ENCODE measurements at regions not wholly inside any gene's neighbourhood (a gene's known extent, or its start where the extent isn't known, plus 50 kb on each side); places are given as distances from the start of the nearest gene placed in this dataset.

- Mint-ChIP-seq H3K27ac (no peak overlapping the region), H3K9me3 (peaks cover 0 to 6% of the 10 kb centered on the region in 2 donors), H3K27me3 (no peaks in the 10 kb centered on the region), H3K4me1 (no peaks in the 10 kb centered on the region), H3K4me3 (no peak overlapping the region)
- DNase-seq (no peak), ATAC-seq (no peak)
Measured at GRCh38 chr6:51505434-51505833, 582.0 kb downstream of the PKHD1 start.

GRCh38 chr6:51509597-51509996 lies 577.8 kb downstream of the PKHD1 start:
- Mint-ChIP-seq H3K9me3 (peaks cover 0 to 6% of the 10 kb centered on the region in 2 donors), H3K27ac (no peak overlapping the region), H3K4me3 (no peak overlapping the region), H3K27me3 (no peaks in the 10 kb centered on the region), H3K4me1 (no peaks in the 10 kb centered on the region)
- ATAC-seq (no peak), DNase-seq (no peak)

GRCh38 chr6:51511081-51511480 lies 576.3 kb downstream of the PKHD1 start:
- ATAC-seq (no peak), DNase-seq (no peak)
- no peak overlapping the region for H3K27ac Mint-ChIP-seq
- H3K27me3 Mint-ChIP-seq: no peaks in the 10 kb centered on the region
- no peak overlapping the region for H3K4me3 Mint-ChIP-seq
- H3K9me3 Mint-ChIP-seq: peaks cover 4 to 6% of the 10 kb centered on the region in 2 donors
- H3K4me1 Mint-ChIP-seq: no peaks in the 10 kb centered on the region

- DNase-seq (no peak), ATAC-seq (no peak)
- Mint-ChIP-seq H3K27ac (no peak overlapping the region), H3K4me1 (no peaks in the 10 kb centered on the region), H3K27me3 (no peaks in the 10 kb centered on the region), H3K4me3 (no peak overlapping the region), H3K9me3 (peaks cover 0 to 13% of the 10 kb centered on the region in 2 donors)
Measured at GRCh38 chr6:51513891-51514747, 573.3 kb downstream of the PKHD1 start.

- Mint-ChIP-seq H3K27ac (no peak overlapping the region), H3K4me3 (no peak overlapping the region), H3K27me3 (no peaks in the 10 kb centered on the region), H3K9me3 (peaks cover 0 to 13% of the 10 kb centered on the region in 2 donors), H3K4me1 (no peaks in the 10 kb centered on the region)
- no peak for DNase-seq
- no peak for ATAC-seq
Measured at GRCh38 chr6:51514748-51515402, 572.5 kb downstream of the PKHD1 start.

- H3K27me3 Mint-ChIP-seq: no peaks in the 10 kb centered on the region
- H3K9me3 Mint-ChIP-seq: peaks cover 6 to 12% of the 10 kb centered on the region in 2 donors
- no peak for DNase-seq
- no peak overlapping the region for H3K4me3 Mint-ChIP-seq
- H3K4me1 Mint-ChIP-seq: no peaks in the 10 kb centered on the region
- no peak overlapping the region for H3K27ac Mint-ChIP-seq
- no peak for ATAC-seq
Measured at GRCh38 chr6:51526049-51526448, 561.4 kb downstream of the PKHD1 start.

GRCh38 chr6:51526922-51527321 lies 560.5 kb downstream of the PKHD1 start:
- no peaks in the 10 kb centered on the region for H3K4me1 Mint-ChIP-seq
- no peak overlapping the region for H3K4me3 Mint-ChIP-seq
- peaks cover 6 to 12% of the 10 kb centered on the region in 2 donors for H3K9me3 Mint-ChIP-seq
- ATAC-seq: no peak
- DNase-seq: no peak
- no peaks in the 10 kb centered on the region for H3K27me3 Mint-ChIP-seq
- H3K27ac Mint-ChIP-seq: no peak overlapping the region

- Mint-ChIP-seq H3K4me3 (no peak overlapping the region), H3K27ac (no peak overlapping the region), H3K27me3 (no peaks in the 10 kb centered on the region), H3K4me1 (no peaks in the 10 kb centered on the region), H3K9me3 (peaks cover 6 to 12% of the 10 kb centered on the region in 2 donors)
- DNase-seq: no peak
- no peak for ATAC-seq
Measured at GRCh38 chr6:51528556-51528955, 558.9 kb downstream of the PKHD1 start.

- Mint-ChIP-seq H3K27me3 (no peaks in the 10 kb centered on the region), H3K27ac (no peak overlapping the region), H3K4me1 (no peaks in the 10 kb centered on the region), H3K4me3 (no peak overlapping the region), H3K9me3 (peaks cover 6 to 12% of the 10 kb centered on the region in 2 donors)
- ATAC-seq: no peak
- no peak for DNase-seq
Measured at GRCh38 chr6:51529240-51529639, 558.2 kb downstream of the PKHD1 start.

GRCh38 chr6:51531623-51532022 lies 555.8 kb downstream of the PKHD1 start:
- H3K9me3 Mint-ChIP-seq: peaks cover 6 to 7% of the 10 kb centered on the region in 2 donors
- no peaks in the 10 kb centered on the region for H3K27me3 Mint-ChIP-seq
- no peaks in the 10 kb centered on the region for H3K4me1 Mint-ChIP-seq
- DNase-seq (no peak), ATAC-seq (no peak)
- H3K27ac Mint-ChIP-seq: no peak overlapping the region
- no peak overlapping the region for H3K4me3 Mint-ChIP-seq

- no peak overlapping the region for H3K4me3 Mint-ChIP-seq
- no peaks in the 10 kb centered on the region for H3K27me3 Mint-ChIP-seq
- ATAC-seq (no peak), DNase-seq (no peak)
- no peaks in the 10 kb centered on the region for H3K4me1 Mint-ChIP-seq
- no peaks in the 10 kb centered on the region for H3K9me3 Mint-ChIP-seq
- H3K27ac Mint-ChIP-seq: no peak overlapping the region
Measured at GRCh38 chr6:51533962-51534361, 553.5 kb downstream of the PKHD1 start.

- H3K27ac Mint-ChIP-seq: peak overlapping the region in 1 of 2 donors; percentile 63
- no peaks in the 10 kb centered on the region for H3K4me1 Mint-ChIP-seq
- no peaks in the 10 kb centered on the region for H3K9me3 Mint-ChIP-seq
- no peak overlapping the region for H3K4me3 Mint-ChIP-seq
- H3K27me3 Mint-ChIP-seq: no peaks in the 10 kb centered on the region
- no peak for DNase-seq
- ATAC-seq: no peak
Measured at GRCh38 chr6:51535327-51535726, 552.1 kb downstream of the PKHD1 start.

GRCh38 chr6:51536728-51537127 lies 550.7 kb downstream of the PKHD1 start:
- Mint-ChIP-seq H3K27me3 (no peaks in the 10 kb centered on the region), H3K4me1 (no peaks in the 10 kb centered on the region), H3K9me3 (no peaks in the 10 kb centered on the region), H3K27ac (no peak overlapping the region), H3K4me3 (no peak overlapping the region)
- DNase-seq: no peak
- ATAC-seq: no peak

- Mint-ChIP-seq H3K27me3 (no peaks in the 10 kb centered on the region), H3K4me1 (no peaks in the 10 kb centered on the region)
- no peak for DNase-seq
Measured at GRCh38 chr6:51541847-51542246, 545.6 kb downstream of the PKHD1 start.

GRCh38 chr6:51542475-51542874 lies 544.9 kb downstream of the PKHD1 start:
- Mint-ChIP-seq H3K27me3 (no peaks in the 10 kb centered on the region), H3K4me1 (no peaks in the 10 kb centered on the region), H3K27ac (no peak overlapping the region), H3K9me3 (no peaks in the 10 kb centered on the region), H3K4me3 (no peak overlapping the region)
- ATAC-seq (no peak), DNase-seq (no peak)

More at GRCh38 chr6:51541847-51542246, 545.6 kb downstream of the PKHD1 start:
- ATAC-seq: no peak
- H3K4me3 Mint-ChIP-seq: no peak overlapping the region
- H3K27ac Mint-ChIP-seq: no peak overlapping the region
- no peaks in the 10 kb centered on the region for H3K9me3 Mint-ChIP-seq

- no peaks in the 10 kb centered on the region for H3K4me1 Mint-ChIP-seq
Measured at GRCh38 chr6:51550243-51550642, 537.2 kb downstream of the PKHD1 start.

More at GRCh38 chr6:51550243-51550642, 537.2 kb downstream of the PKHD1 start:
- Mint-ChIP-seq H3K4me3 (no peak overlapping the region), H3K27ac (no peak overlapping the region), H3K9me3 (no peaks in the 10 kb centered on the region), H3K27me3 (no peaks in the 10 kb centered on the region)
- DNase-seq (no peak), ATAC-seq (no peak)
